B cell (primary cell): ENCODE measurements at regions not wholly inside any gene's neighbourhood (a gene's known extent, or its start where the extent isn't known, plus 50 kb on each side); places are given as distances from the start of the nearest gene placed in this dataset.

ENCODE experiments used
- EZH2 ChIP-seq: IDR thresholded peaks from 2 replicates; pipeline ENCODE4 v1.6.1; 2012; ENCODE audit warnings: borderline replicate concordance, low read depth, mild to moderate bottlenecking, moderate library complexity, low read length; ENCODE audit not compliant: insufficient read depth, poor library complexity, severe bottlenecking
- TF ChIP-seq, protein P1 (sequence below): fragments of 200-600 bp; IDR thresholded peaks from one replicate; pipeline ENCODE4 v1.8.0; 2022; ENCODE audit warnings: antibody characterized with exemption, mild to moderate bottlenecking

DNA sequence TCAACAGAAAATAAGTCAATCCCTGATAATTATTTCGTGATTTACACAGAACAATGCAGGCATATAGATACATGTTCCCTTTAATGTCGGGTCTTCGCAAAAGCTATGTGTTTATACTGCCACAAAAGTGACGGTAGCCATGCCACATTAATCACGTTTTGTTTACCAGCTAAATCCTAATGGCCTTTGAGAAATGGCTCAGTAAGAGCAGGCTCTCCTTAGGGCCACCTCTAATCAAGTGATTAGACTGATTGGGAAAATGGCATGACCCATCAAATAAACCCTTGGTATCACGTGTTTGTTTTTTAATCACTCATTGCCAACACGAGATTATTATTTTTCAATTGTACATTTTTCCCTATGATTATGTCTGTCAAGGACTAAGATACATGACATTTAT lies 102.0 kb upstream of the USP25 start:
- TF ChIP-seq, protein P1, sequence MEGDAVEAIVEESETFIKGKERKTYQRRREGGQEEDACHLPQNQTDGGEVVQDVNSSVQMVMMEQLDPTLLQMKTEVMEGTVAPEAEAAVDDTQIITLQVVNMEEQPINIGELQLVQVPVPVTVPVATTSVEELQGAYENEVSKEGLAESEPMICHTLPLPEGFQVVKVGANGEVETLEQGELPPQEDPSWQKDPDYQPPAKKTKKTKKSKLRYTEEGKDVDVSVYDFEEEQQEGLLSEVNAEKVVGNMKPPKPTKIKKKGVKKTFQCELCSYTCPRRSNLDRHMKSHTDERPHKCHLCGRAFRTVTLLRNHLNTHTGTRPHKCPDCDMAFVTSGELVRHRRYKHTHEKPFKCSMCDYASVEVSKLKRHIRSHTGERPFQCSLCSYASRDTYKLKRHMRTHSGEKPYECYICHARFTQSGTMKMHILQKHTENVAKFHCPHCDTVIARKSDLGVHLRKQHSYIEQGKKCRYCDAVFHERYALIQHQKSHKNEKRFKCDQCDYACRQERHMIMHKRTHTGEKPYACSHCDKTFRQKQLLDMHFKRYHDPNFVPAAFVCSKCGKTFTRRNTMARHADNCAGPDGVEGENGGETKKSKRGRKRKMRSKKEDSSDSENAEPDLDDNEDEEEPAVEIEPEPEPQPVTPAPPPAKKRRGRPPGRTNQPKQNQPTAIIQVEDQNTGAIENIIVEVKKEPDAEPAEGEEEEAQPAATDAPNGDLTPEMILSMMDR: no peak
- no peak for TF ChIP-seq EZH2
